HS-5 (cell line): ENCODE measurements at regions not wholly inside any gene's neighbourhood (a gene's known extent, or its start where the extent isn't known, plus 50 kb on each side); places are given as distances from the start of the nearest gene placed in this dataset.

Experiments
- DNase-seq: peaks from one replicate; pipeline ENCODE4 v3.0.0-alpha.2; 2012; ENCODE audit warnings: low read depth

DNA sequence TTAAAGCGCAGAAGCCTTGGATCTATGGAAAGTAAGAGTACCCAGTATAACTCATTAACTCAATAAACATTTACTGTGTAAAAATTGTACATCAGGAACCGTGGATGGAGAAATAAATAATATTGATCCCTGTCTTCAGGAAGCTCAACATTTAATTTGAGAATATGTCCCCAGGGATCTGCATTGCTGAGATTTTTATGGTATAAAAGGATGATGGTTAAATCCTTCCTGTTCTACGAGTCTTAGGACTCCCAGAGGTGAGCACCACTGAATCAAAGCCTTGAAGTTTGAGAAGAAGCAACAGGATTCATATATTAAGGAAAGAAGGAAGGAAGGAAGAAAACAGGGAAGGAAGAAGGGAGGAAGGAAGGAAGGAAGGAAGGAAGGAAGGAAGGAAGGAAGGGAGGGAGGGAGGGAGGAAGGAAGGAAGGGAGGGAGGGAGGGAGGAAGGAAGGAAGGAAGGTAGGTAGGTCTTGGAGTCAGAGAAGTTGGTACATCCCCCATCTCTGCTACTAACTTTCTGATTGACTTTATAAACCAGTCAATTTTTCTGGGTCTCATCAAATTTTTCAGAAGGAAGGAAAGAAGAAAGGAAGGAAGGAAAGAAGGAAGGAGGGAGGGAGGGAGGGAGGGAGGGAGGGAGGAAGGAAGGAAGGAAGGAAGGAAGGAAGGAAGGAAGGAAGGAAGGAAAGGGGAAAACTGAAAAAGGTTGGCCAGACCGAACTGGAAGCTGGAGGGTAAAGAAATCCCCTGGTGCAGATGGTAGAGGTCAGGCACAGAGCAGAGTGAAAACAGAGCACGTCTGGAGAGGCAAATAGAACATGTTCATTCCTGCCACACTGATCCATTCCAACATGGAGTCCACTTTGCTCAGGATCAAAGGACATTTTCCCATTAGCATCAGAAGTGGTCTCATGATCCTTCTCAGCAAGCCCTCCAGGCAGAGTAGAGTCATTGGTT is 422.2 kb upstream of the CDH11 start:
- no peak for DNase-seq

DNA sequence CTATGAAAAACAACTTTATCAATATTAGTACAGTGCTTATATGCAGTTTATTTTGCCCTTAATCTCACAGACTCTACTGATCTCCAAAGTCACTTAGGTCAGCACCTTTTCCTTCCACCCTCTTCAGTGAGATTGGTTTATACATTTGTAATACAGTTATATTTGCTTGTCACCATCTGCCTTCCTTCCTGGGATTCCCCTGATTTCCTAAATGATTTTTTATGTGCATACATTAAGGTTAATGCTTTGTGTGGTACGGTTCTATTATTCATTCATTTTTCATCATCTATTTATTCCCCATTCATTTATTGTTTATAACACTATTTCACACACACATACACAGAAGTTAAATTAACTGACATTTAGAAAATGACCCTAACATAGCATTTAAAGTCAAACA is 419.8 kb upstream of the CDH11 start:
- no peak for DNase-seq

DNA sequence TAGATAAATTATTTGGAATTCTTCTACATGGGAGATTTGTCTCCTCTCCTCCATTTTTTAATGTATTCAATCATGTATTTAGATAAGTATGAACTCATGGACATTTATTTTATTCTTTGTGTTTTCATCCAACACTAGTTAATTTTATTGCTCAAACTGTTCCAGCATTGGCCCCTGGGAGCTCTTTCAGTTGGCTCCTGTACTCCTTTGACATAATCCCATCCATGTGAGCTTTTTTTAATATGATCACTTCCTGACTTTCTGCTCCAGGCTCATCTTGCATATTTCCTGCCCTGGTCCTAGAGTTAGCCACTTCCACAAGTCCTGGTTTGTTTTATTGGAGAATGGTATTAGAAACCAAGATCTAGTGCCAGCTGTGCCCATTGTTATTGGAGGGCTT is 419.0 kb upstream of the CDH11 start:
- no peak for DNase-seq

DNA sequence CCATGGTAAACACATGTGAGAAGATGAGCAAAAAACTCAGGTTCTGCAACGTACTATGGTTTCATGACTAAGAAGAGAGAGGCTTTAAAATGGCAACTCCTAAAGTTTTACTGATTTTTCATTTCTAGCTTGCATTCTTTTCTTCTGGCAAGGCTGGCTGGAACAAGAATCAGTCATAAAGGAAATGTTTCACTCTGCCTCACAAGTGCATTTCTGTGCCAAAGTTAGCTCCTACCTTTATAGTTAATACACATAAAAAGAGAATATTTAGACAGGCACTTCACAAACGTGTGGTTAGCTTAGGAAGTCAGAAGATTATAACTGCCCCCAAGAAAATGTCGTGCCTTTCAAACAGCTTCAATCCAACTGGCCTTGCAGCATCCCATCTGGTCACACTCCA is 417.1 kb upstream of the CDH11 start:
- no peak for DNase-seq

DNA sequence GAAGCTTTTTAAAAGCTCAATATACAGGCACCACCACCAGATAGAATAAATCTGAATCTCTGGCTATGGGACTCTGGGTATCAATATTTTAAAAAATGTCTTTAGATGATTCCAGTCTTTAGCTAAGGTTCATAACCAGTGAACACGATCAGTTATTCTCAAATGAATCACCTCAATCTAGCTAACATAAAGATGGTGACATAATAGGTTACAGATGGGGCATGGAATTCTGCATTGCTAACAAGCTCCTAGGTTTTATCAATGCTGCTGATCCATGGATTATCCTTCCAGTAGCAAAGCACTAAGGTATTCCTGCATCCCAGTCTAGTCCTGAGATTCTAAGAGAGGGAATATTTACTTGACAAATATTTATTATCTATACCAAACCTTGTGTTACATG is 415.5 kb upstream of the CDH11 start:
- DNase-seq, result no peak

DNA sequence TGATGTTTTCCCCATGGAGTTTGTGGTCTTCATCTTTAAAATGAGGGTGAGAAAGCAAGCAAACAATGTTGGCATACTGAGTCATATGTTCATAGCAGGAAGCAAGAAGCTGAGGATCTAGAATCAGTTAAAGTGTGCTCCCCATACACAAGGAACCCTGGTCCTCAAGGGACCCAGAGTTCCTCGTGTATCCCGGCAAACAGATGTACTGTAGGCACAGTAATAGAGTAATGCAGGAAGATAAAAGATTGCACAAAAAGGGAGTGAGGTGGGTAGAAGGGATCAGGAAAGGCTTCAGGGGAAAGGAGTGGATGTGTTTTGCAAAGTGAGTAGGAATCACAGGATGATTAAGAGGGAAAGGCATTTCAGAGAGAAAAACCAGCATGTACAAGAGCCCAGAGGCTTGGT is 412.3 kb upstream of the CDH11 start:
- DNase-seq, result peak; percentile 23

DNA sequence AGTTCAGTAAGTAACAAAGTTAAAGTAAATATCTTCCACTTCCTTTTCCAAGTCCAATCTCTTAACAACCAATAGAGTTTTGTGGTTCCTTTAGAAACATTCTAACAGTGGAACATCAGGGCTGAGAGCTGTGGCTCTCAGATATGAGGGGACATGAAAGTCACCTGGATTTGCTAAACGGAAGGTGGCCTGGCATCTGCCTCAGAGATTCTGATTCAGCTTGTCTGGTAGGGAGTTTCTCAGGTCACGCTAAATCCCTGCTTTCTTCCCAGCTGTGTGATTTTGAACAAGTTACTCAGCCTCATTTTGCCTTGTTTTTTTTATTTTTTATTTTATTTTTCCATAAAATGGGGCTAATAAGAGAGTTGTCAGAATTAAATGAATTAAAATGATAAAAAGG is 411.0 kb upstream of the CDH11 start:
- no peak for DNase-seq

DNA sequence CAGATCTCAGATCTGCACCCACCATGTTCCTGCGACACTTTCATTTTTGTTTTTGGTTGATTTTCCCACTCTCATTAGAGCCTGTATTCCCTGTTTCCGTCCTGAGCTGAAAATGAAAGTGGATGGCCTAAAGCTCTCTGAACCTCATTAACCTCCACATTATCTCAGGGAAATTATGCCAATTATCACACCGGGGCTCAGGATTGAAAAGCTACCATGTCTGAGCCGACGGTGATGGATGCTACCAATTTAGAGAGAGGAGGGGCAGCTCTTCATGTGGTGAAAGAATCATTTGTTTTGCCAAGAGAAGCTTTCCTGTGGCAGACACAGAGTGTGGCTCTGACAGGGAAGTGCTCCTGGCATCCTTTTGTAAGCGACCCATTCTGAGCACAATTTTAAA is 410.4 kb upstream of the CDH11 start:
- no peak for DNase-seq

DNA sequence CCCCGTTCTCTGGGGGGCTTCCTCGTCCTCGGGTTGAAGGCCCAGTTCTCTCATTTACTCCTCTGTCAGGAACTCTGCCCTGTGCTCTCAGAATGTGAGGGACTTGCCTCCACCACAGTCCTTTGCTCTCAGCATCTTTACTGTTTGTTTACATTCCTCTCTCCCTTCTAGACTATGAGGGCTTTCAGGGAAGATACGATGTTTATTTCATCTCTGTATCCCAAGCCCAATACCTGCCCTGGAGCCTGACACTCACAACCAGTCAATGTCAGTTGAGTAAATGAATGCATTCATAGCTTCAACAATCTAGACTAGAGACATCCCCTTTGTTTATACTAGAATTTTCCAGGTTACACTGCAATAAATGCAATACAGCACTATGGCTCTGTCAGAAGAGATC is 409.6 kb upstream of the CDH11 start:
- no peak for DNase-seq

DNA sequence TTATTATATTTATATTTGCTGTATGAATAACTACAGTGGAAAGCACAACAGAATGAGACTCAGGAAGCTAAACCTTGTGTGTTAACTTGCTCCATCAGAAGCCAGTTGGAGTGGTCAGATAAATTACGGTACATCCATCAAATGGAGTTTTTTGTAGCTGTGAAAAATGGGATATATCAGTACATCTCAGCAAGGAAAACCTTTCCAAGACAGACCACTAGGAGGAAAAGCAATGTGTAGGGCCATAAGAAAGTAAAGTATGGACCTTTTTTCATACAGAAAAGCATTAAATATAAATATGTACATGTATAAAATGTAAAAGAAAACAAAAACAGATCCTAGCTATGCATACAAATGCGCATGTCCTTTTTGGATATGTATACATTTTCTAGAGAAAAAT is 403.8 kb upstream of the CDH11 start:
- DNase-seq, result no peak

DNA sequence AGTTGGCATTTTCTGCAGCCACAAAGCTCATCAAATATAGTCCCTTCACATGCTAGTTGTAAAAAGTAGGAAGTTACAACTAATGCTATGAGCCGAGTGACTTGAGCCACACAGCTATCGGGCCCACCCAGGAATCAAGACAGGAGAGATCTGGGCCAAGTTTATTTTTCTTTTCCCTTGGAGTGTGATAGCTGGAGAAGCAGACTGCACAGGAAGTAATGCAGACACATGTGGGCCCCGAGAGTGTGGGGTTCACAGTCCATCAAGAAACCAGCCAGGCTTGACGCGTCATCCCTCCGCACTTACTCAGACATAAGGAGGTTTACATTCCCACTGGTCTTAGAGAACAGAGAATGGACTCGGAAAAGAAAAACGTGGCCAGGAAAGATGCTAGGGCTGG is 403.1 kb upstream of the CDH11 start:
- no peak for DNase-seq

DNA sequence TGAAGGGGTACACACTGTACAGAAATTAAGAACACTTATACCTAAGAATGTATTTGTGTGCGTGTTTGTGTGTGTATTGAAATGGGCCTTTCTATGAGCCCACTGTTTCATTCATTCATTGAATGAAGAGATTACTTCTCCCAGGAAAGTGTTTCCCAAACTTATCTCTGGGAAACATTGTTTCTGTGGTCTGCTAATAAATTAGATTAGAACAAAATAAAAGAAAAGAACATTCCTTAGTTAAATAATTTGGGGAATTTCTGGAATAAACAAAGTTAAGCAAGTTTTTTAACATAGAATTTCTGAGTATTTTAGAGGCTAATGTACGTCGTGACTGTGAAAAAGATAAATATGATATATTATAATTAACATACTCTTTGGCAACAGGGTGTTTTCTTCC is 402.4 kb upstream of the CDH11 start:
- no peak for DNase-seq

DNA sequence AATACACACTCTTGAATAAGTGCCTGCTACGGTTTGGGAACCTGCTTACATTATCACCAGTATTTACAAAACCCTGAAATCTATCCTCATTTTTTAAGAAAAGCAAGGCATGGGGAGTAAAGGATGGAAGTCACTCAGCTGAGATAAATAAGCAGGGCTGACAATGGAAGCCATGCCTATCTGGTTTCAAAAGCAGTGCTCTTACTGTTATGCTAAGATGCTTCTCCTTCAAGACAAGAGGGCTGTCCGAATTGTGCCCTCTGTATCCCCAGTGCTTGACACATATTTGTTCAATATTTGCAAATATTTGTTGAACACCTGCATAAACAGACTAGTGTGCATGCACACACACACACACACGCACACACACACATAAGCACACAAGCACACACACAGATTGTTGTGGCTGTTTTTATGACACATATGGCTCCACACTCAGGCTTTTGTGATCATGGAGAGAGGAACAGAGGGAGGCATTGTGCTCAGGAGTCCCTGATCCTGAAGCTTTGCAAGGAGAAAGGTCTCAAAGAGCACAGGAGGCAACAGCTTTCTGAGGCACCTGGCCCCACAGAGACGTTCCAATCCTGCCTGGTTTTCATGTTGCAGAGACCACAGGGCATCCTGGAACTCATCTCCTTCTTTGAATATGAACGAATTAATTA is 401.6 kb upstream of the CDH11 start:
- DNase-seq, result no peak

DNA sequence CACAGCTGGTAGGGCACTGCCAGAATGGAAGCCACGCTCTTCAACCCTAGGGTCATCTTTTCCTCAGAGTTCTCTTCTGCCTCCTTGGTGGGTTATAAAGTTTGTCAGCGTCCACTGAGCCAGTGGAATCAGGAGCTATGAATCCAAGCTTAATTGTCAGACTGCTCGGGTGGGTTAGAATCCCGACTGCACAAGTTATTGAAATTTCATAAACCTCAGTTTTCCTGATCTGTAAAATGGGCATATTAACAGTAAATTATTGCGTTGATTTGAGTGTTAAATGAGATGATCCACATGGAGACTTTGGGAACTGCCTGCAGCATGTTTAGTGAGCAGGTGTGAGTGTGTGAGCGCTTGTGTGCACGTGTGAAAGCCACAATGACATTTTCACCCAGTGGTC is 400.5 kb upstream of the CDH11 start:
- DNase-seq, result no peak

DNA sequence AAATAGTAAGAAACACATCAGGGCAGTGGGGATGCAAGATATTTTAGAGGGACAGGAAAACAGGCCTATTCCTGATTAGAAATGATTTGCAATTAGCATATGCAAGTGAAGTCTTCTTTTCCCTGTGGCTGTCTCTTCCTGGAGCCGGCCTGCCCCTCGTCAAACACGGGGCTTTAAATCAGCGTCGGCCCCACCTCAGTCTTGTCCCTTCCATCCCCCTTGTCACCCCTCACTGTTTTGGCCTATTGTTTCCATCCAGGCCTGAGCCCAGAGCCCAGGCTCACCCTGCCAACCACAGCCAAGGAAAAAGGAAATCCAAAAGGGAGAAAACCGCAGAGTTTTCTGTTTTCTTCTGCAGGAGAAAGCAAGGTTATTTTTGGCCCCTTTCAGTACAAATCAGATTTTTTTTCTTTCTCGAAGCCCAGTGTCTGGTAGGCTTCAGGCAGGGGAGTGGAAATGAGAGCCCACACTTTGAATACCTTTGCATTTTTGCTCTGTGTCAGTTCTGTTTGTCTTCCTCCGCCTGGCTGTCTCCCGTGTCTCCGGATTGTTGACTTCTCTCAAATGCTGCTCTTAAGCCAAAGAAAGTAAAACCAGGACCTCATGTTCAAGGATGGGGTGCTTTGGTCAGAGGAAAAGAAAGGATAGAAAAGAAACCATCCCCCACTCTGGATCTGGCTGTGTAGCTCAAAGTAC is 399.9 kb upstream of the CDH11 start:
- no peak for DNase-seq

DNA sequence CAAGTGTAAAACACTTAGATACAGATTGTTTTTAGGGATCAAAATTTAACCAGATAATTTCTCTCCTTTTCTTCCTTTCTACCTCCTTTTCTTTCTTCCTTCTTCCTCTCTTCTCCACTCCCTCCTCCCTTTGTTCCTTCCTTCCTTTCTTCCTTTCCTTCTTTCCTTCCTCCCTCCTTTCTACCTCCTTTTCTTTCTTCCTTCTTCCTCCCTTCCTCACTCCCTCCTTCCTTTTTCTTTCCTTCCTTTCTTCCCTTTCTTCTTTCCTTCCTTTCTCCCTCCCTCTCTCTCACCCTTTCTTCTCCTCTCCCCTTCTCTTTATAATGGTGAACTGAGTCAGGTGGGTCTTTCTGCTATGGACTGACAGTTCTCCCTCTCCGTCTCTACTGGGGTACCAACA is 397.5 kb upstream of the CDH11 start:
- DNase-seq, result no peak

DNA sequence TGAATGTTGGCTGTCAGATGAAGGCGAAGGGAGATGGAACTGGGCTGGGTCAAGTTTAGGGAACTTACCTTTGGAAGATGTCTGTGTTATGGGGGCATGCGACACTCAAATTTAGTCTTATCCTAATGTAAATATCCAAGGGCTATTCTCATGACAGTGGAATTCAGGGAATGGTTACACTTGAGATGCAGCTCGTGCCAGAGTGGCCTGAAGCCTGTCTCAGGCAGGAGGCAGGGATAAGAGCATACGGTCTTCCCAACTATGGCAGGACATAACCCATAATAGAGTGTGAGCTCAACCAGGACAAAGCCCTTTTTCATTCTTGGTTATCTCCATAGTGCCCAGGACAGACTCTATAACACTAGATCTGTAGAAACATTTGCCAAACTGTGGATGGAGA is 393.3 kb upstream of the CDH11 start:
- DNase-seq, result no peak

DNA sequence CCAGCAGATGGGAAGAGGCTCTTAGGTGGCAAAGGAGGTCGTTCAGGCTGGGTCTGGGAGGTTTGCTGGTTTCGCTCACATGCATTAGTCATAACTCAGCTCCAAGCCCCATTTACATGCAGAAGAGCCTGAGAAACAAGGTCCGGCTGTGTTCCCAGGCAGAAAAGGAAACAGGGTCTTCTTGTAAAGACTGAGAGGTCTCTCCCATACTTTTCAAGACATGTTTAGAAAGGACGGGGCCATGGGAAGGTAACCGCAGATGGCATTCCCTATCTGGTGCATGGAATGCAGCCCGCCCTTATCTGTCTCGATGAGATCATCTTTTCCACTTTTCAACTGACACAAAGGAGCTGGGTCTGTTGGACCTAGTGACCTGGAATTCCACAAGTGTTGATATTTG is 389.0 kb upstream of the CDH11 start:
- DNase-seq, result no peak

DNA sequence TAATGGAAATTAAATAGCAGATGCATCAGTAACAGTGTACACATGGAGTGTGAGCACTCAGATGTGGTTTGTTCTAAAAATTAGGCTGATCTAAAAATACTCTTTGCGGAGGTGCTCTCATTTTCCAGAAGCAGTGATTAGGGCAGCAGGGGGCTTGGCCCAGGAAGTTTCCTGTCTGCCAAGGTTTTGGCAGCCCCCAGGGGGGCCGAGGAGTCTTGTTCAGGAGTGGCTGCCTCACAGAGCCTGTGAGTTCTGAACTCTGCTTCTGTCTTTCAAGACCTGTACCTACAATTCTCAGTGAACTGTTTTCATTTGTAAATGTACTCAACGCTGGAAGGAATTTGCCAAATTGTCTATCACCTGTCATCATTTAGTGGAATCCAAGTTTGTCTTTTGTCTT is 388.4 kb upstream of the CDH11 start:
- DNase-seq, result no peak

DNA sequence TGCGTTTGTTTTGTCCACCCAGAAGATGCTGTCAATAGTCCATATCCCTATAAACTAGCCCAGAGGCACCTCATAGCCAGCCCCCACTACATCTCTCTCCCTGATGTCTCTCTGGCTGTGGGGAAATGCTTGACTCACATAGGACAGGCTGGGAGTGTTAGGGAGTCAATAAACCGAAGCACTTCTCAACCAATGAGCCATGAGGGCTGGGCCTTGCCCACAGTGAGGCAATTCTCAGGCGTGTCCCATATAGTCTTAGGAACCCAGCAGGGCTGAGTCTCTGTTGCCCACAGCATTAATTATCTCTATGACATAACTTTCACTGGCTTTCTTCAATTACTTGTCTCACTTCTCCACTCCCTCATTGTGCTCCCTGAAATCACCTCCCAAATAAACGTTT is 387.3 kb upstream of the CDH11 start:
- no peak for DNase-seq

DNA sequence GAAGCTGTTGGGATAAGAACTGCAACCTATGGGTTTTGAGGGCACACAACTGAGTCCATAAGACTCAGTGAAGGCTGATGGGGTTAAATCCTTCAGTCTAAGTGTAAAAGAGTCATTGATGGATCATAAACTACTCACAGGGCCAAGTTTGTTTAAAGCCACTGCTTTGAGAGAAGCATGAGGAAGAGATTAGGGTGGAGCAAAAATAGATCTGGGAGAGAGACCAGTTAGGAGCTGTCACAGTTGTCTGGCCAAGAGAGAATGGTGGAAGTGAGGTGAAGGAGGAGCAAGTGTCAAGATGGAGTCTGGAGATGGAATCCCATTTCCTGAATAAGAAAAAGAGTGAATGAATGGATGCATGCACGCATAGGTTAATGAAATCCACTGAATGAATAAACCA is 379.1 kb upstream of the CDH11 start:
- no peak for DNase-seq

DNA sequence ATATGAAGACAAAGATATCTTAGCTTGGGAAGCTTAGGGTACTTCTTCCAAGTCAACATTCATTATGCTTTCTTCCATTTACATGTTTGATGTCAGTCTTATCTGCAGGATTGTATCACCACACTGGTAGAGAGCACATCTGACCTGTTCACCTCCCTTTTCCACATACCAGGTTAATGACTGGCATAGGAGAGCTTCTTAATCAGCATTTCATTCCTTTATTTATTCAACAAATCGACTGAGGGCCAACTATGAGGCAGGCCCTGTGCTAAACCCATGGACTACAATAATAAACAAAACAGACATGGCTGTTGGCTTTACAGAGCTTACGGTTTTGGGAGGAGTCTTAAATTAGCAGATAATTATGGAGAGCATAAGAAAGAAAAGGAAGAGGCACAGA is 378.1 kb upstream of the CDH11 start:
- no peak for DNase-seq

DNA sequence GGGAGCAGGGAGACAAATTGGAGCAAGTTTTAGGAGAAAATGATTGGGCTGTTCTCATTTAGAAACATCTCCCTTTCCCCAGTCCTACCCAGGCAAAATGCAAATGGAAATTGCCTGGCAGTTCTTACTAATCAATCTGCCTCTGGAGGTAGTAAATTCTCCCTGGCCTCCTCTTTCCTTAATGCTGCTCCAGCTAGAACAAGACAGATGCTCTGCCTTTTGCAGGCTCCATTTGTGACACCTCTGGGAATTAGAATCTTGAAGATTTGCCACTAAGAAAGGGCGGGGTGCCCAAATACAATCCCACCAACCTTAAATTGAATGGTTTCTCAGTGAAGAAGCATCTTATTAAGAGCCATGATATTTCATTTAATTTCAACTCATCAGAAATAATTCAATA is 377.7 kb upstream of the CDH11 start:
- no peak for DNase-seq
